ENCODE measurements at regions not wholly inside any gene's neighbourhood (a gene's known extent, or its start where the extent isn't known, plus 50 kb on each side); places are given as distances from the start of the nearest gene placed in this dataset.

GRCh38 chr15:95981209-95981608, 349.3 kb upstream of the NR2F2 start:
- no peak for TF ChIP-seq EZH2 (IDR thresholded peaks at IDR 0.05; ENCODE audit: low read length)
- TF ChIP-seq, protein P1, sequence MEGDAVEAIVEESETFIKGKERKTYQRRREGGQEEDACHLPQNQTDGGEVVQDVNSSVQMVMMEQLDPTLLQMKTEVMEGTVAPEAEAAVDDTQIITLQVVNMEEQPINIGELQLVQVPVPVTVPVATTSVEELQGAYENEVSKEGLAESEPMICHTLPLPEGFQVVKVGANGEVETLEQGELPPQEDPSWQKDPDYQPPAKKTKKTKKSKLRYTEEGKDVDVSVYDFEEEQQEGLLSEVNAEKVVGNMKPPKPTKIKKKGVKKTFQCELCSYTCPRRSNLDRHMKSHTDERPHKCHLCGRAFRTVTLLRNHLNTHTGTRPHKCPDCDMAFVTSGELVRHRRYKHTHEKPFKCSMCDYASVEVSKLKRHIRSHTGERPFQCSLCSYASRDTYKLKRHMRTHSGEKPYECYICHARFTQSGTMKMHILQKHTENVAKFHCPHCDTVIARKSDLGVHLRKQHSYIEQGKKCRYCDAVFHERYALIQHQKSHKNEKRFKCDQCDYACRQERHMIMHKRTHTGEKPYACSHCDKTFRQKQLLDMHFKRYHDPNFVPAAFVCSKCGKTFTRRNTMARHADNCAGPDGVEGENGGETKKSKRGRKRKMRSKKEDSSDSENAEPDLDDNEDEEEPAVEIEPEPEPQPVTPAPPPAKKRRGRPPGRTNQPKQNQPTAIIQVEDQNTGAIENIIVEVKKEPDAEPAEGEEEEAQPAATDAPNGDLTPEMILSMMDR (optimal IDR thresholded peaks at IDR 0.05 in 1 of 3, IDR thresholded peaks at IDR 0.05 in 1 of 3, conservative IDR thresholded peaks at IDR 0.05 in 1 of 3; ENCODE audit: extremely low read depth in 1 of 3, insufficient read depth in 2 of 3, low read length in 3 of 3): no peak
- H3K27ac ChIP-seq (ENCODE audit: control insufficient read depth, insufficient read depth, low read length): no peak overlapping the region
- no peak overlapping the region for H3K4me3 ChIP-seq (ENCODE audit: control insufficient read depth in 2 of 3, extremely low read depth in 1 of 3, insufficient read depth in 2 of 3, low read depth in 1 of 3, low read length in 3 of 3)
- H3K9me3 ChIP-seq (ENCODE audit: control insufficient read depth, low read depth, low read length): no peaks in the 10 kb centered on the region
- no peaks in the 10 kb centered on the region for H3K27me3 ChIP-seq (ENCODE audit: control insufficient read depth, extremely low read depth, insufficient read depth, low read length)
- dilution Hi-C loops (cut with MboI; ENCODE audit: extremely low pct_ligation_motif_present, low sequenced_read_pairs): no loop called here
- H3K4me1 ChIP-seq (ENCODE audit: control insufficient read depth, extremely low read depth, insufficient read depth, low read length): no peaks in the 10 kb centered on the region
- no peaks in the 10 kb centered on the region for H4K20me1 ChIP-seq (ENCODE audit: control insufficient read depth, extremely low read depth, insufficient read depth, low read length)
- no peaks in the 10 kb centered on the region for H3K79me2 ChIP-seq (ENCODE audit: control insufficient read depth, insufficient read depth, low read length)
- no peak for FAIRE-seq
- H3K9ac ChIP-seq (ENCODE audit: control insufficient read depth, extremely low read depth, insufficient read depth, low read length): no peak overlapping the region
- H3K4me2 ChIP-seq (ENCODE audit: control insufficient read depth, extremely low read depth, insufficient read depth, low read depth, low read length): no peak overlapping the region
- no peak for DNase-seq (ENCODE audit: low read depth, low spot score)
- no peaks in the 10 kb centered on the region for H3K36me3 ChIP-seq (ENCODE audit: control insufficient read depth in 2 of 2, extremely low read depth in 1 of 2, insufficient read depth in 2 of 2, low read length in 2 of 2)
- no peak overlapping the region for H2AFZ ChIP-seq (ENCODE audit: control insufficient read depth, low read length)
- no peaks in the 10 kb centered on the region for H3K9me1 ChIP-seq (ENCODE audit: control insufficient read depth, extremely low read depth, insufficient read depth, low read length)

- H3K27me3 ChIP-seq (ENCODE audit: control insufficient read depth, extremely low read depth, insufficient read depth, low read length): no peaks in the 10 kb centered on the region
- no peaks in the 10 kb centered on the region for H3K9me1 ChIP-seq (ENCODE audit: control insufficient read depth, extremely low read depth, insufficient read depth, low read length)
- no peaks in the 10 kb centered on the region for H3K79me2 ChIP-seq (ENCODE audit: control insufficient read depth, insufficient read depth, low read length)
Measured at GRCh38 chr15:95987299-95987698, 343.2 kb upstream of the NR2F2 start.

More at GRCh38 chr15:95987299-95987698, 343.2 kb upstream of the NR2F2 start:
- no peak overlapping the region for H3K4me2 ChIP-seq (ENCODE audit: control insufficient read depth, extremely low read depth, insufficient read depth, low read depth, low read length)
- no peak for TF ChIP-seq EZH2 (IDR thresholded peaks at IDR 0.05; ENCODE audit: low read length)
- TF ChIP-seq, protein P1 (optimal IDR thresholded peaks at IDR 0.05 in 1 of 3, IDR thresholded peaks at IDR 0.05 in 1 of 3, conservative IDR thresholded peaks at IDR 0.05 in 1 of 3; ENCODE audit: extremely low read depth in 1 of 3, insufficient read depth in 2 of 3, low read length in 3 of 3): no peak
- H3K9me3 ChIP-seq (ENCODE audit: control insufficient read depth, low read depth, low read length): no peaks in the 10 kb centered on the region
- DNase-seq (ENCODE audit: low read depth, low spot score): no peak
- no peak for FAIRE-seq
- no peaks in the 10 kb centered on the region for H3K4me1 ChIP-seq (ENCODE audit: control insufficient read depth, extremely low read depth, insufficient read depth, low read length)
- no peaks in the 10 kb centered on the region for H3K36me3 ChIP-seq (ENCODE audit: control insufficient read depth in 2 of 2, extremely low read depth in 1 of 2, insufficient read depth in 2 of 2, low read length in 2 of 2)
- no peaks in the 10 kb centered on the region for H4K20me1 ChIP-seq (ENCODE audit: control insufficient read depth, extremely low read depth, insufficient read depth, low read length)
- H2AFZ ChIP-seq (ENCODE audit: control insufficient read depth, low read length): no peak overlapping the region
- H3K4me3 ChIP-seq (ENCODE audit: control insufficient read depth in 2 of 3, extremely low read depth in 1 of 3, insufficient read depth in 2 of 3, low read depth in 1 of 3, low read length in 3 of 3): no peak overlapping the region
- dilution Hi-C loops (cut with MboI; ENCODE audit: extremely low pct_ligation_motif_present, low sequenced_read_pairs): no loop called here
- H3K9ac ChIP-seq (ENCODE audit: control insufficient read depth, extremely low read depth, insufficient read depth, low read length): no peak overlapping the region
- no peak overlapping the region for H3K27ac ChIP-seq (ENCODE audit: control insufficient read depth, insufficient read depth, low read length)

All from keratinocyte (primary cell).